Retinal pigment epithelial cell (primary cell): ENCODE measurements at regions not wholly inside any gene's neighbourhood (a gene's known extent, or its start where the extent isn't known, plus 50 kb on each side); places are given as distances from the start of the nearest gene placed in this dataset.

Experiments used
- DNase-seq: peaks from one replicate; pipeline ENCODE4 v3.0.0-alpha.2; 2010; ENCODE audit warnings: low read depth
- H3K4me3 ChIP-seq: 2 replicates; pipeline ENCODE4 v1.5.1; 2011; ENCODE audit warnings: mild to moderate bottlenecking, low read length, control low read depth, moderate library complexity
- TF ChIP-seq, protein P1 (sequence below): conservative IDR thresholded peaks from 2 replicates; pipeline ENCODE4 v1.5.1; 2011; ENCODE audit warnings: low read depth, low read length, control low read depth, inconsistent platforms

DNA sequence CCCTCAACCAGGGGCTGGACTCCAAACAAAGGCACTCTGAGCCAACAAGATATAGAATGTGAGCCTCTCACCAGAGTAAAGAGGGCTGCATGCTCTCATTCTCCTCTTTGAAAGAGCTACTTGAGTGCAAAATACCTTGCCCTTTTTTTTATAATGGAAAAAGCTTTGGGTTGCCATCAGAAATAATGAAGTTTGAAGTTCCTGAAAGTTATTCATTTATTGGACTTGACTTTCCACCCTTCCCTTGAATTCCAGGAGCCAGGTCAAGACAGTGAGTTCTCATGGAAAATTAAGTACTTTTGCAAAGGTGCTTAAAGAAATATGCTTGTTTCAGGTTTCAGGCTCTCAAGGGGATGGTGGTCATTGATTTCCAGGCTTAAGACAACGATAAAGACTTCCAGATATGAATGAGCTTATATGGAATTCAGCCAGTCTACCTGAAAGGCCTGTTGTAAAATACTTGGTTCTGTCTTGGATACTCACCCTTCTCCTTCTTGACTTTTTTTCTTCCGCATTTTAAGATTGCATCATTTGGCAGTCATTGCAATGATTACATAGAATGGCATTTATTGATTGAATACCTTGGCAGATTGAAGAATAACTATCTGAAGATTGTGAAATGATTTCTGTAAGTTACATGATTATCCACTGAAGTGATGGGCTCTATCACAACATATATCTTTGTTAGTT lies 696.4 kb downstream of the INHBA start:
- TF ChIP-seq, protein P1, sequence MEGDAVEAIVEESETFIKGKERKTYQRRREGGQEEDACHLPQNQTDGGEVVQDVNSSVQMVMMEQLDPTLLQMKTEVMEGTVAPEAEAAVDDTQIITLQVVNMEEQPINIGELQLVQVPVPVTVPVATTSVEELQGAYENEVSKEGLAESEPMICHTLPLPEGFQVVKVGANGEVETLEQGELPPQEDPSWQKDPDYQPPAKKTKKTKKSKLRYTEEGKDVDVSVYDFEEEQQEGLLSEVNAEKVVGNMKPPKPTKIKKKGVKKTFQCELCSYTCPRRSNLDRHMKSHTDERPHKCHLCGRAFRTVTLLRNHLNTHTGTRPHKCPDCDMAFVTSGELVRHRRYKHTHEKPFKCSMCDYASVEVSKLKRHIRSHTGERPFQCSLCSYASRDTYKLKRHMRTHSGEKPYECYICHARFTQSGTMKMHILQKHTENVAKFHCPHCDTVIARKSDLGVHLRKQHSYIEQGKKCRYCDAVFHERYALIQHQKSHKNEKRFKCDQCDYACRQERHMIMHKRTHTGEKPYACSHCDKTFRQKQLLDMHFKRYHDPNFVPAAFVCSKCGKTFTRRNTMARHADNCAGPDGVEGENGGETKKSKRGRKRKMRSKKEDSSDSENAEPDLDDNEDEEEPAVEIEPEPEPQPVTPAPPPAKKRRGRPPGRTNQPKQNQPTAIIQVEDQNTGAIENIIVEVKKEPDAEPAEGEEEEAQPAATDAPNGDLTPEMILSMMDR = no peak
- H3K4me3 ChIP-seq = no peak overlapping the region
- no peak for DNase-seq

GRCh38 chr7:41005374-41005901 lies 697.5 kb downstream of the INHBA start:
- DNase-seq = no peak
- no peak overlapping the region for H3K4me3 ChIP-seq
- TF ChIP-seq, protein P1 = no peak

GRCh38 chr7:41003977-41004376 lies 698.9 kb downstream of the INHBA start:
- no peak for DNase-seq
- TF ChIP-seq, protein P1 = no peak
- H3K4me3 ChIP-seq = no peak overlapping the region

DNA sequence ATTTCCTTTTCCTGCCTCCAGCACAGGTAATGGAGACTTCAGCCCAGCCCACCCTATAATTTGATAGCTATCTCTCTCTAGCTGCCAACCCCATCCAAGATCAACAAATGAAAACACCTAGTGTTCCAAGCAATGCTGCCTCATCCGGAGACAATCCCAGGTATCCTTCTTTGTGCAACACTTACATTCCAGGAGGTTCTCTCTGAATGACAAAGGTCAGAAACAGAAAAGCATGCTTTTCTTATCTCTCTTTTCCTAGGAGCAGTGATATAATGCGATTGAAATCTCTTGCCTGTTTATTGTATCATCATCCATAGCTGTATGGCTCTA lies 699.3 kb downstream of the INHBA start:
- DNase-seq = no peak
- H3K4me3 ChIP-seq = no peak overlapping the region
- TF ChIP-seq, protein P1 = no peak

- H3K4me3 ChIP-seq = no peak overlapping the region
- TF ChIP-seq, protein P1 = peak; percentile 78
- no peak for DNase-seq
Measured at GRCh38 chr7:41002741-41003610, 699.9 kb downstream of the INHBA start.

- TF ChIP-seq, protein P1 = no peak
- no peak for DNase-seq
- no peak overlapping the region for H3K4me3 ChIP-seq
Measured at GRCh38 chr7:41000042-41000441, 702.8 kb downstream of the INHBA start.
